ENCODE measurements at regions not wholly inside any gene's neighbourhood (a gene's known extent, or its start where the extent isn't known, plus 50 kb on each side); places are given as distances from the start of the nearest gene placed in this dataset.

- peaks cover 9% of the 10 kb centered on the region for H3K4me1 ChIP-seq (ENCODE audit: control insufficient read depth, extremely low read depth, insufficient read depth, low read length)
- no peak overlapping the region for H3K27ac ChIP-seq (ENCODE audit: insufficient read depth, low read depth, low read length)
- no peak overlapping the region for H3K4me3 ChIP-seq (replicated peaks in 1 of 3; ENCODE audit: insufficient read depth in 1 of 3, low read depth in 1 of 3, low read length in 3 of 3)
- ChIA-PET CTCF (no interaction called here), POLR2A (no interaction called here)
- FAIRE-seq (no peak), DNase-seq (ENCODE audit: low read depth, low spot score) (no peak)
- dilution Hi-C loops (cut with MboI; ENCODE audit: extremely low pct_ligation_motif_present, low sequenced_read_pairs) (no loop called here), intact Hi-C loops (cut with micrococcal nuclease) (no loop called here)
- BruUV-seq (replicated peaks): no TSS peak
- H3K4me2 ChIP-seq (ENCODE audit: insufficient read depth, low read length): no peak overlapping the region
- no peaks in the 10 kb centered on the region for H4K20me1 ChIP-seq (replicated peaks; ENCODE audit: control insufficient read depth, extremely low read depth, insufficient read depth, low read length)
- H3K36me3 ChIP-seq (ENCODE audit: control insufficient read depth in 2 of 2, extremely low read depth in 1 of 2, insufficient read depth in 2 of 2, low read length in 2 of 2): no peaks in the 10 kb centered on the region
- no peak overlapping the region for H3K9ac ChIP-seq (replicated peaks; ENCODE audit: extremely low read depth, insufficient read depth, low read length)
- no peaks in the 10 kb centered on the region for H3K9me1 ChIP-seq (replicated peaks; ENCODE audit: control insufficient read depth, extremely low read depth, insufficient read depth, low read length)
- TF ChIP-seq, protein P1, sequence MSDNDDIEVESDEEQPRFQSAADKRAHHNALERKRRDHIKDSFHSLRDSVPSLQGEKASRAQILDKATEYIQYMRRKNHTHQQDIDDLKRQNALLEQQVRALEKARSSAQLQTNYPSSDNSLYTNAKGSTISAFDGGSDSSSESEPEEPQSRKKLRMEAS (IDR thresholded peaks at IDR 0.05; ENCODE audit: insufficient read depth, insufficient read length): no peak
- no peak for TF ChIP-seq JUN (IDR thresholded peaks at IDR 0.05; ENCODE audit: borderline replicate concordance, insufficient read depth, insufficient read length, low read depth)
- TF ChIP-seq GATA2 (IDR thresholded peaks at IDR 0.05; ENCODE audit: insufficient read depth, insufficient read length, low read depth, low read length): no peak
- no peak for TF ChIP-seq POLR2A (IDR thresholded peaks at IDR 0.05; ENCODE audit: low read depth, low read length)
- no peak for TF ChIP-seq FOS (IDR thresholded peaks at IDR 0.05; ENCODE audit: borderline replicate concordance, insufficient read depth, low read length)
- no peak for TF ChIP-seq POLR2AphosphoS5 (IDR thresholded peaks at IDR 0.05; ENCODE audit: insufficient read depth, low read depth, low read length)
- no peak for TF ChIP-seq MYC (IDR thresholded peaks at IDR 0.05; ENCODE audit: low read depth, low read length)
- TF ChIP-seq CTCF (IDR thresholded peaks at IDR 0.05; ENCODE audit: extremely low read depth in 1 of 2, insufficient read depth in 1 of 2, low read depth in 1 of 2, low read length in 2 of 2): no peak
- no peak for TF ChIP-seq EZH2 (IDR thresholded peaks at IDR 0.05; ENCODE audit: borderline replicate concordance, low read depth, low read length, severe bottlenecking)
- H3K79me2 ChIP-seq (ENCODE audit: control insufficient read depth, insufficient read depth, low read length): no peaks in the 10 kb centered on the region
- no peak overlapping the region for H2AFZ ChIP-seq (ENCODE audit: low read depth, low read length)
- H3K27me3 ChIP-seq (ENCODE audit: control insufficient read depth in 2 of 2, insufficient read depth in 2 of 2, low read length in 2 of 2): no peaks in the 10 kb centered on the region
- no peaks in the 10 kb centered on the region for H3K9me3 ChIP-seq (replicated peaks; ENCODE audit: control insufficient read depth, insufficient read depth, low read length)
Measured at GRCh38 chr12:28083840-28084678, 106.2 kb upstream of the CCDC91 start.
